ENCODE measurements at regions not wholly inside any gene's neighbourhood (a gene's known extent, or its start where the extent isn't known, plus 50 kb on each side); places are given as distances from the start of the nearest gene placed in this dataset.

GRCh38 chr4:176005766-176006165 lies 59.9 kb upstream of the WDR17 start:
- H3K4me3 ChIP-seq (ENCODE audit: low read depth, low read length): no peak overlapping the region

GRCh38 chr4:176009254-176009653 lies 56.4 kb upstream of the WDR17 start:
- no peak overlapping the region for H3K4me3 ChIP-seq (ENCODE audit: low read depth, low read length)

- no peak overlapping the region for H3K4me3 ChIP-seq (ENCODE audit: low read depth, low read length)
These were observed 54.1 kb upstream of the WDR17 start for GRCh38 chr4:176011529-176011928.

GRCh38 chr4:176013476-176014247 lies 52.0 kb upstream of the WDR17 start:
- H3K4me3 ChIP-seq (ENCODE audit: low read depth, low read length): no peak overlapping the region

GRCh38 chr4:176014583-176015108 lies 51.0 kb upstream of the WDR17 start:
- no peak overlapping the region for H3K4me3 ChIP-seq (ENCODE audit: low read depth, low read length)
